ENCODE measurements at regions not wholly inside any gene's neighbourhood (a gene's known extent, or its start where the extent isn't known, plus 50 kb on each side); places are given as distances from the start of the nearest gene placed in this dataset.

- TF ChIP-seq ZFP30 (CRISPR knock-in tag; IDR thresholded peaks at IDR 0.05): no peak
- TF ChIP-seq ZNF8 (CRISPR knock-in tag; IDR thresholded peaks at IDR 0.05): no peak
Observed at GRCh38 chr6:168219804-168220203, 99.8 kb downstream of the DACT2 start.

Data from SK-N-SH treated with all-trans-retinoic acid at 6 μM for 48 hours (cell line).